Neural progenitor cell (in vitro differentiated cells): ENCODE measurements at regions not wholly inside any gene's neighbourhood (a gene's known extent, or its start where the extent isn't known, plus 50 kb on each side); places are given as distances from the start of the nearest gene placed in this dataset.

Source experiments
- DNase-seq: peaks from one replicate; pipeline ENCODE4 v3.0.0-alpha.2; 2016; ENCODE audit warnings: low spot score
- H2AFZ ChIP-seq: fragments of 200-600 bp; sonication (generic); replicated peaks from 2 replicates; pipeline ENCODE4 v1.6.1; 2016; ENCODE audit warnings: antibody characterized with exemption
- H3F3A ChIP-seq: fragments of 200-600 bp; sonication (generic); 2 replicates; pipeline ENCODE4 v1.6.1; 2016; ENCODE audit warnings: antibody characterized with exemption, low read depth
- H3K27ac ChIP-seq: fragments of 200-600 bp; sonication (generic); 2 replicates; pipeline ENCODE4 v1.5.1; 2016; ENCODE audit warnings: mild to moderate bottlenecking
- H3K27me3 ChIP-seq: fragments of 200-600 bp; sonication (generic); 2 replicates; pipeline ENCODE4 v1.6.1; 2016; ENCODE audit warnings: mild to moderate bottlenecking, moderate library complexity
- H3K36me3 ChIP-seq: fragments of 200-600 bp; sonication (generic); 2 replicates; pipeline ENCODE4 v1.5.1; 2016
- H3K4me1 ChIP-seq: fragments of 200-600 bp; sonication (generic); 2 replicates; pipeline ENCODE4 v1.6.1; 2016; ENCODE audit warnings: mixed run types
- H3K4me2 ChIP-seq: fragments of 200-600 bp; sonication (generic); 2 replicates; pipeline ENCODE4 v1.6.1; 2016
- H3K4me3 ChIP-seq: fragments of 200-600 bp; sonication (generic); 2 replicates; pipeline ENCODE4 v1.5.1; 2016
- H3K79me2 ChIP-seq: fragments of 200-600 bp; sonication (generic); 2 replicates; pipeline ENCODE4 v1.6.1; 2016; ENCODE audit warnings: low read depth
- H3K9ac ChIP-seq: fragments of 200-600 bp; sonication (generic); 2 replicates; pipeline ENCODE4 v1.6.1; 2016
- H3K9me3 ChIP-seq: fragments of 200-600 bp; sonication (generic); 2 replicates; pipeline ENCODE4 v1.5.1; 2016; ENCODE audit warnings: low read depth
- H4K20me1 ChIP-seq: fragments of 200-600 bp; sonication (generic); 2 replicates; pipeline ENCODE4 v1.6.1; 2016; ENCODE audit warnings: low read depth
- H3K27ac Mint-ChIP-seq: 3 replicates; pipeline ENCODE4 v1.8.0; 2021; ENCODE audit warnings: mixed read lengths
- H3K27me3 Mint-ChIP-seq: 2 replicates; pipeline ENCODE4 v1.8.0; 2022; ENCODE audit warnings: low read depth, mild to moderate bottlenecking, inconsistent platforms, moderate library complexity, mixed read lengths; ENCODE audit not compliant: insufficient read depth
- H3K36me3 Mint-ChIP-seq: 3 replicates; pipeline ENCODE4 v1.8.0; 2021; ENCODE audit warnings: mixed read lengths
- H3K4me1 Mint-ChIP-seq: 3 replicates; pipeline ENCODE4 v1.8.0; 2021; ENCODE audit warnings: mixed read lengths
- H3K4me3 Mint-ChIP-seq: 3 replicates; pipeline ENCODE4 v1.8.0; 2021; ENCODE audit warnings: mild to moderate bottlenecking, moderate library complexity, mixed read lengths
- H3K9me3 Mint-ChIP-seq: 3 replicates; pipeline ENCODE4 v1.8.0; 2020; ENCODE audit warnings: mixed read lengths
- CTCF ChIP-seq: fragments of 200-600 bp; sonication (generic); IDR thresholded peaks from 2 replicates; pipeline ENCODE4 v1.5.1; 2017; ENCODE audit warnings: antibody characterized with exemption, mild to moderate bottlenecking
- EZH2 ChIP-seq: fragments of 200-600 bp; sonication (generic); IDR thresholded peaks from 2 replicates; pipeline ENCODE4 v1.6.1; 2017; ENCODE audit warnings: antibody characterized with exemption, mild to moderate bottlenecking, moderate library complexity
- EZH2phosphoT487 ChIP-seq: fragments of 200-600 bp; sonication (generic); IDR thresholded peaks from 2 replicates; pipeline ENCODE4 v1.6.1; 2017; ENCODE audit warnings: antibody characterized with exemption

- Histone ChIP-seq H3K4me2 (no peak overlapping the region), H3K27me3 (no peaks in the 10 kb centered on the region), H3K9ac (no peak overlapping the region), H4K20me1 (no peaks in the 10 kb centered on the region), H3K27ac (no peak overlapping the region), H2AFZ (no peak overlapping the region), H3K4me3 (no peak overlapping the region), H3K4me1 (no peaks in the 10 kb centered on the region), H3K79me2 (no peaks in the 10 kb centered on the region), H3K9me3 (no peaks in the 10 kb centered on the region), H3K36me3 (no peaks in the 10 kb centered on the region), H3F3A (no peaks in the 10 kb centered on the region)
- no peak overlapping the region for H3K4me3 Mint-ChIP-seq
- no peak for TF ChIP-seq EZH2
- TF ChIP-seq CTCF = no peak
- no peak for TF ChIP-seq EZH2phosphoT487
- no peaks in the 10 kb centered on the region for H3K36me3 Mint-ChIP-seq
- H3K9me3 Mint-ChIP-seq = peaks cover 2% of the 10 kb centered on the region
- peak overlapping the region; percentile 46 for H3K27ac Mint-ChIP-seq
- H3K4me1 Mint-ChIP-seq = no peaks in the 10 kb centered on the region
- no peak for DNase-seq
- H3K27me3 Mint-ChIP-seq = peaks cover 6% of the 10 kb centered on the region
These were observed 196.6 kb upstream of the SALL3 start for GRCh38 chr18:78782951-78783563.

GRCh38 chr18:78783564-78783960 lies 196.1 kb upstream of the SALL3 start:
- H3K4me2 ChIP-seq = no peak overlapping the region
- Mint-ChIP-seq H3K27me3 (peaks cover 6% of the 10 kb centered on the region), H3K4me1 (no peaks in the 10 kb centered on the region), H3K4me3 (no peak overlapping the region), H3K36me3 (no peaks in the 10 kb centered on the region), H3K27ac (no peak overlapping the region), H3K9me3 (peaks cover 2% of the 10 kb centered on the region)
- no peaks in the 10 kb centered on the region for H3K4me1 ChIP-seq
- no peaks in the 10 kb centered on the region for H3K9me3 ChIP-seq
- TF ChIP-seq EZH2phosphoT487 (no peak), EZH2 (no peak), CTCF (no peak)
- H3K79me2 ChIP-seq = no peaks in the 10 kb centered on the region
- no peak for DNase-seq
- no peaks in the 10 kb centered on the region for H3K27me3 ChIP-seq
- H3K36me3 ChIP-seq = no peaks in the 10 kb centered on the region
- H3F3A ChIP-seq = no peaks in the 10 kb centered on the region
- no peak overlapping the region for H3K27ac ChIP-seq
- H3K4me3 ChIP-seq = no peak overlapping the region
- no peak overlapping the region for H2AFZ ChIP-seq
- H4K20me1 ChIP-seq = no peaks in the 10 kb centered on the region
- H3K9ac ChIP-seq = no peak overlapping the region

GRCh38 chr18:78784861-78785260 lies 194.8 kb upstream of the SALL3 start:
- no peak for TF ChIP-seq EZH2
- no peak for TF ChIP-seq CTCF
- no peak for TF ChIP-seq EZH2phosphoT487
- Histone ChIP-seq H3K4me2 (no peak overlapping the region), H3F3A (no peaks in the 10 kb centered on the region), H2AFZ (no peak overlapping the region), H3K9me3 (no peaks in the 10 kb centered on the region), H3K36me3 (no peaks in the 10 kb centered on the region), H3K79me2 (no peaks in the 10 kb centered on the region), H3K9ac (no peak overlapping the region), H3K4me3 (no peak overlapping the region), H3K27me3 (no peaks in the 10 kb centered on the region), H4K20me1 (no peaks in the 10 kb centered on the region), H3K27ac (no peak overlapping the region), H3K4me1 (no peaks in the 10 kb centered on the region)
- H3K36me3 Mint-ChIP-seq = no peaks in the 10 kb centered on the region
- peaks cover 6% of the 10 kb centered on the region for H3K27me3 Mint-ChIP-seq
- H3K4me3 Mint-ChIP-seq = no peak overlapping the region
- H3K9me3 Mint-ChIP-seq = peaks cover 2% of the 10 kb centered on the region
- H3K27ac Mint-ChIP-seq = no peak overlapping the region
- no peaks in the 10 kb centered on the region for H3K4me1 Mint-ChIP-seq
- DNase-seq = no peak
